GM18867 (cell line): ENCODE measurements at regions not wholly inside any gene's neighbourhood (a gene's known extent, or its start where the extent isn't known, plus 50 kb on each side); places are given as distances from the start of the nearest gene placed in this dataset.

Source experiments
- ATAC-seq: cut with Tn5 transposase; IDR thresholded peaks from one replicate; pipeline ENCODE4 v1.9.1; 2021; ENCODE audit warnings: mild to moderate bottlenecking, moderate library complexity; ENCODE audit not compliant: unreplicated experiment

- no peak for ATAC-seq
Observed at GRCh38 chr15:96565266-96565665, 234.8 kb downstream of the NR2F2 start.

- ATAC-seq, result no peak
Observed at GRCh38 chr15:96574782-96575181, 244.3 kb downstream of the NR2F2 start.

- no peak for ATAC-seq
Observed at GRCh38 chr15:96576596-96576995, 246.1 kb downstream of the NR2F2 start.

- ATAC-seq, result no peak
Observed at GRCh38 chr15:96578393-96578792, 247.9 kb downstream of the NR2F2 start.

GRCh38 chr15:96581371-96581770 is 250.9 kb downstream of the NR2F2 start:
- no peak for ATAC-seq

- no peak for ATAC-seq
Observed at GRCh38 chr15:96582473-96582872, 252.0 kb downstream of the NR2F2 start.

- no peak for ATAC-seq
Observed at GRCh38 chr15:96583671-96584070, 253.2 kb downstream of the NR2F2 start.

GRCh38 chr15:96585484-96586386 is 255.2 kb downstream of the NR2F2 start:
- no peak for ATAC-seq

- no peak for ATAC-seq
Observed at GRCh38 chr15:96586901-96587300, 256.4 kb downstream of the NR2F2 start.

GRCh38 chr15:96589864-96590263 is 259.4 kb downstream of the NR2F2 start:
- no peak for ATAC-seq

- ATAC-seq, result no peak
Observed at GRCh38 chr15:96593735-96594134, 263.2 kb downstream of the NR2F2 start.

GRCh38 chr15:96595951-96596350 is 265.5 kb downstream of the NR2F2 start:
- no peak for ATAC-seq

- no peak for ATAC-seq
Observed at GRCh38 chr15:96598514-96598913, 268.0 kb downstream of the NR2F2 start.

- no peak for ATAC-seq
Observed at GRCh38 chr15:96599268-96599667, 268.8 kb downstream of the NR2F2 start.

GRCh38 chr15:96600350-96600749 is 269.9 kb downstream of the NR2F2 start:
- ATAC-seq, result no peak

- no peak for ATAC-seq
Observed at GRCh38 chr15:96606617-96607016, 276.1 kb downstream of the NR2F2 start.

GRCh38 chr15:96610757-96611156 is 280.3 kb downstream of the NR2F2 start:
- ATAC-seq, result no peak

GRCh38 chr15:96612917-96613316 is 282.4 kb downstream of the NR2F2 start:
- ATAC-seq, result no peak

GRCh38 chr15:96619174-96619573 is 288.7 kb downstream of the NR2F2 start:
- no peak for ATAC-seq

GRCh38 chr15:96622714-96623113 is 292.2 kb downstream of the NR2F2 start:
- ATAC-seq, result no peak

GRCh38 chr15:96625256-96625655 is 294.8 kb downstream of the NR2F2 start:
- no peak for ATAC-seq

- ATAC-seq, result no peak
Observed at GRCh38 chr15:96627031-96627568, 296.6 kb downstream of the NR2F2 start.
